VCaP (cell line): ENCODE measurements at regions not wholly inside any gene's neighbourhood (a gene's known extent, or its start where the extent isn't known, plus 50 kb on each side); places are given as distances from the start of the nearest gene placed in this dataset.

ENCODE experiments used
- H3K27ac ChIP-seq: fragments of 450-650 bp; 2 replicates; pipeline ENCODE4 v1.5.1; 2017
- TF ChIP-seq, protein P1 (sequence below): fragments of 450-650 bp; conservative IDR thresholded peaks from 2 replicates; pipeline ENCODE4 v1.5.1; 2017; ENCODE audit warnings: mild to moderate bottlenecking, moderate library complexity

DNA sequence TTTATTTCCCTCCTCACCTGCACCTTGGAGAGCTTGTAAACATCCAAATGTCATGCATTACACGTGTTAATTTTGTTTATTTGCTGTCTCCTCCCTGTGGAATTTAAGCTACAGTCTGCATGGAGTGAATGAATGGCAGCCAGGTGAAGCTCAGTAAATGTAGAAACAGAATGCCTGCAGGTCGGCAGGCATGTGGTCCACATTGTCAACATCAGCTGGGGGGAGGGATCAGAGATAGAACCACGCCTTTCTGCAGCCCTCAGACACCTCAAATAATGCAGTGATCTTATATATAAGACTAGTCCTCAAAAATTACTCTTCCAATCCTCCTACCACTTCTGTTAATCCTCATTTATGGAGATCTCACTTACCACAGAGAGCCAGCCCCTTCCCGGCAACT, 131.2 kb upstream of the KIT start:
- H3K27ac ChIP-seq, result no peak overlapping the region
- TF ChIP-seq, protein P1, sequence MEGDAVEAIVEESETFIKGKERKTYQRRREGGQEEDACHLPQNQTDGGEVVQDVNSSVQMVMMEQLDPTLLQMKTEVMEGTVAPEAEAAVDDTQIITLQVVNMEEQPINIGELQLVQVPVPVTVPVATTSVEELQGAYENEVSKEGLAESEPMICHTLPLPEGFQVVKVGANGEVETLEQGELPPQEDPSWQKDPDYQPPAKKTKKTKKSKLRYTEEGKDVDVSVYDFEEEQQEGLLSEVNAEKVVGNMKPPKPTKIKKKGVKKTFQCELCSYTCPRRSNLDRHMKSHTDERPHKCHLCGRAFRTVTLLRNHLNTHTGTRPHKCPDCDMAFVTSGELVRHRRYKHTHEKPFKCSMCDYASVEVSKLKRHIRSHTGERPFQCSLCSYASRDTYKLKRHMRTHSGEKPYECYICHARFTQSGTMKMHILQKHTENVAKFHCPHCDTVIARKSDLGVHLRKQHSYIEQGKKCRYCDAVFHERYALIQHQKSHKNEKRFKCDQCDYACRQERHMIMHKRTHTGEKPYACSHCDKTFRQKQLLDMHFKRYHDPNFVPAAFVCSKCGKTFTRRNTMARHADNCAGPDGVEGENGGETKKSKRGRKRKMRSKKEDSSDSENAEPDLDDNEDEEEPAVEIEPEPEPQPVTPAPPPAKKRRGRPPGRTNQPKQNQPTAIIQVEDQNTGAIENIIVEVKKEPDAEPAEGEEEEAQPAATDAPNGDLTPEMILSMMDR, result no peak

DNA sequence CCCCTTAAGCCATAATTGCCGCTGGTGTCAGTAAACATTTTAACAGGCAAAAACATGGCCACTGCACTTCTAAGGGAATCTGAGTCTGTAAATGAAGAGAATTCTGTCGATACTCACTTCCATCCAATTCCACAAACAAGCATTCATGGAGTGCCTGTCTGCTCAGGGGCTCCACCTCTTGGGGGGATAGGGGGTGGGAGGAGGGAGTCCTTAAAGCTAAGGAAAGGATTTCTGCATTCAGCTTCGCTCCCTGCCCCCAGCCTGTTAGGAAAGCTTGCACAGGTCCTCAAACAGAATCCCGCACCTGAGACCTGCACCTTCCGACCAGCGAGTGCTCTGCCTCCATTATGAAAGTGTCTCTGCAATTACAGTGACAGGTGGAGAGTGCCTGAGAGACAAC, 130.2 kb upstream of the KIT start:
- H3K27ac ChIP-seq, result no peak overlapping the region
- TF ChIP-seq, protein P1, result no peak

DNA sequence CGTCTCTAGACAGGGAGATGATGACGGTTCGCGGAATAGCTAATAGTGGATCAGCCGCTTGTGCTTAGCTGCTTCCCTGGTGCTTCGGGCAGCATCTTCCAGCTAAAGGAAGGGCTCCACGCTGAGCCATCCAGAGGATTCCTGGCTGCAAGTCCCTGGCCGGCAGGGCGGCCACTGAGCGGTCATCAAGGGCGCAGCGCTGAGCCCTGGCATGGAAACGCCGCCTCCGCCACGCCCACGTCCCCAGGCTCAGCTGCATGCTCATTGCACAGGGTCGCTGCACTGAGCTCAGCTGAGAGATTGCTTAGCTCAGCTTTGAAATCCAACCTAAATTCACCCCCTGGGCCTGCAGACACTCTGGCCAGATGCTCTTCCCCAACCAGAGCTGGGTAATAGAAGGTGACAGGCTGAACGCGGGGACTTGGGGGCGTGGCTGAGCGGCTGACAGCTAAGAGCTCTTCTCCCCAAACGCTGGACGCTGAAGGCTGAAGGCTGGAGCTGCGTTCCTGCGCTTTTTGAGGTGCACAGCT, 118.2 kb upstream of the KIT start:
- H3K27ac ChIP-seq, result no peak overlapping the region
- TF ChIP-seq, protein P1, result 0 out of 2 replicates have a peak, but pooled peaks have one; percentile 24

DNA sequence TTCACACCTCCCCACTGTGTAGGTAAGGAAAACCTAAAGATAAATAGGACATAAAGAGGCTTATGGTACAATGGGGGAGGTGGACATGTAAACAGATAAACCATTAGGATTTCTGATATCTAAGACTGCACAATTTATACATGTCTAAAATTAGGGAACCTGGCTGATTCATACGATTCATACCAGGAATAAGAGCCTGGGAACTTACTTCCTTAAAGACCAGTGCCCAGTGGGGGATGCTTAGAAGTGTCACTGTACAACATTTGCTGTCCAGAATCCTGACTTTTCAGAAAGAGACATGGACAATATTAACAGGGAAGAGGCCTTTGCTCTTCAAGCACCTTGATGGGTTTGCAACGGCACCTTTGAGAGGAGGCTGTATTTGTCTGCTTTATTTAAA, 116.8 kb upstream of the KIT start:
- no peak overlapping the region for H3K27ac ChIP-seq
- TF ChIP-seq, protein P1, result no peak

DNA sequence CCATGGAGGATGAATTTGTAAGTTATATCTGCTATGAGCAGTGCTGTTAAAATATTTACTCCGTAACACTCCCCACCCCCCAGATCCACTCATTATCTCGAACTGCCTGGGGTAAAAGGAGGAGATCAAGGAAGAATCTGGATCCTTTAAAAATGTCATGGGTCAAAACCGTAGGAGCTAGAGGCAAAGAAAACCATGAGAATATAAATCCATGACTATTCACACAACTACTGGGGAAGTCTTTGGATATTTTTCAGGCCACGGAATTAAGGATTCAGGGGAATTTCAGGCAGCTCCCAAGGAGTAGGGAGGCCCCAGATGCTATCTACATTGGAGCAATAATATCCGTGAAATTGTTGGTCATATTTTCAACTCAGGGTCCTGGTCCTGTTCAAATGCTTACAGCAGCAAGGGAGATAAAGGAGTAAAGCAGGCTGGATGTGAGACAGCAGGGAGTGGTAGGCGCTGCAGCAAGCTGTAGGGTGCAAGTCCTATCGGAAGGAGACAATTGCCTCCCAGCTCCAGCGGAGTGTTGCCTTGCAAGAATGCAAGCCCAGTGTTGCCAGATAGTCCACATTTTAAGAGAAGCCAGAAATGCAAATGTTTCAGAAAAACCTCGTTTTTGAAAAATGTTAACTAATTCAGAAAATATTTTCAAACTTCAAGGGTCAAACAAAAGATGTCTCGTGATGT, 116.2 kb upstream of the KIT start:
- no peak overlapping the region for H3K27ac ChIP-seq
- TF ChIP-seq, protein P1, result no peak

DNA sequence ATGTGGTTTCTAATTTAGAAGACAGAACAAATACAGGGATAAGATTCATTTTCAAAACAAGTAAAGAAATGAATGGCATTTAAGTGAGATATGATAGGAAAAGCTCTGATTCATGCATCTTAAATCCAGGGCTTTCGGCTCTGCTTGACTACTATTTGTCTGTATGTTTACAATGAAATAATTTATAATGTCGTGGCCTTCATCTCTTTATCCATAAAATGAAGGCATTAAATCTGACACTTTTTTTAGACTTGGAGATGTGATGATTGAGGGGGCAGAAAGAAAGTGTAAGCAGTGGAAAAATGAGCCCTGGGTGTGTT, 115.7 kb upstream of the KIT start:
- TF ChIP-seq, protein P1, result no peak

DNA sequence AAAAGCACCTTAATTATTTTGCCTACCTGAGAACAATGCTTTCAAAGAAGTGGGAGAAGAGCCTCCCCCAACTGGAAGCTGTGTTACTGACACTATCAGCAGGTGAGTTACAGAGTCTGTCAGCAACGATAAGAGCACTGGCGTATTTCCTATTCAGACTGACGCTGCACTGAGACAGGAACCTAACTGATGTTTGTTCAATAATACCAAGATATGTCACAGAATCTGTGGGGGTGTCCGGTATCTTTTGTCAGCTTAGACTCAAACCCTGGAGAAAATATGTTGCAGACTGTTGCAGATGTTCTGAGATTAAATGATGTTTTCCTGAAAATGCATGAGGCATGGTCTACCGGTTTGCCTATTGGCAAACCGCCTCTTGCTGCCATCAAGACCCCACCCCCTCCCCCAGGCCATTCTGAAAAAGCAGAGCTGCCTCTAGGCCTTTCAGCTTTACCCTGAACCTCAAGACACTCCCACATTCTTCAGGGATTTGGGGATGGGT, 115.2 kb upstream of the KIT start:
- H3K27ac ChIP-seq, result no peak overlapping the region
- TF ChIP-seq, protein P1, result no peak

More for the DNA sequence above, 115.7 kb upstream of the KIT start:
- no peak overlapping the region for H3K27ac ChIP-seq
